MM.1S (cell line): ENCODE measurements at regions not wholly inside any gene's neighbourhood (a gene's known extent, or its start where the extent isn't known, plus 50 kb on each side); places are given as distances from the start of the nearest gene placed in this dataset.
A peak's percentile ranks its signal among the peaks of the same experiment; 100 is the strongest.

ENCODE experiments used
- DNase-seq: peaks from one replicate; pipeline ENCODE4 v3.0.0-alpha.2; 2015
- H2AFZ ChIP-seq: fragments of 300-600 bp; sonication (generic); 2 replicates; pipeline ENCODE4 v1.6.0; 2016; ENCODE audit warnings: antibody characterized with exemption, low read length
- H3F3A ChIP-seq: fragments of 300-600 bp; sonication (generic); 2 replicates; pipeline ENCODE4 v1.6.1; 2016; ENCODE audit warnings: mild to moderate bottlenecking, antibody characterized with exemption, low read length, moderate library complexity, mixed read lengths; ENCODE audit not compliant: insufficient read depth
- H3K27ac ChIP-seq: fragments of 300-600 bp; sonication (generic); 2 replicates; pipeline ENCODE4 v1.5.1; 2016; ENCODE audit warnings: mild to moderate bottlenecking, low read length
- H3K27me3 ChIP-seq: fragments of 300-600 bp; sonication (generic); replicated peaks from 2 replicates; pipeline ENCODE4 v1.6.0; 2016; ENCODE audit warnings: low read length; ENCODE audit not compliant: insufficient read depth
- H3K36me3 ChIP-seq: fragments of 300-600 bp; sonication (generic); replicated peaks from 2 replicates; pipeline ENCODE4 v1.6.1; 2016; ENCODE audit warnings: mild to moderate bottlenecking, low read length, mixed read lengths; ENCODE audit not compliant: insufficient read depth
- H3K4me1 ChIP-seq: fragments of 300-600 bp; sonication (generic); 2 replicates; pipeline ENCODE4 v1.6.1; 2016; ENCODE audit warnings: low read length, mixed read lengths
- H3K4me2 ChIP-seq: fragments of 300-600 bp; sonication (generic); 2 replicates; pipeline ENCODE4 v1.6.0; 2016; ENCODE audit warnings: low read depth, low read length
- H3K4me3 ChIP-seq: fragments of 300-600 bp; sonication (generic); 2 replicates; pipeline ENCODE4 v1.5.1; 2016; ENCODE audit warnings: low read length, mixed read lengths
- H3K79me2 ChIP-seq: fragments of 300-600 bp; sonication (generic); 2 replicates; pipeline ENCODE4 v1.6.1; 2016; ENCODE audit warnings: mixed run types, low read length, mixed read lengths
- H3K9ac ChIP-seq: fragments of 300-600 bp; sonication (generic); 2 replicates; pipeline ENCODE4 v1.6.1; 2016; ENCODE audit warnings: low read length, mixed read lengths
- H3K9me2 ChIP-seq: fragments of 300-600 bp; sonication (generic); replicated peaks from 2 replicates; pipeline ENCODE4 v1.6.1; 2016; ENCODE audit warnings: mild to moderate bottlenecking, low read length, mixed read lengths; ENCODE audit not compliant: insufficient read depth
- H3K9me3 ChIP-seq: fragments of 300-600 bp; sonication (generic); replicated peaks from 2 replicates; pipeline ENCODE4 v1.6.1; 2016; ENCODE audit warnings: mild to moderate bottlenecking, low read length, mixed read lengths; ENCODE audit not compliant: insufficient read depth
- H4K20me1 ChIP-seq: fragments of 300-600 bp; sonication (generic); 2 replicates; pipeline ENCODE4 v1.6.1; 2016; ENCODE audit warnings: mild to moderate bottlenecking, low read length, moderate library complexity, mixed read lengths; ENCODE audit not compliant: insufficient read depth
- EZH2 ChIP-seq: fragments of 300-600 bp; sonication (generic); optimal IDR thresholded peaks from 2 replicates; pipeline ENCODE3; 2017; ENCODE audit warnings: low read depth, mild to moderate bottlenecking, antibody characterized with exemption, low read length, mixed read lengths
- EZH2phosphoT487 ChIP-seq: fragments of 300-600 bp; sonication (generic); IDR thresholded peaks from 2 replicates; pipeline ENCODE4 v1.6.1; 2018; ENCODE audit warnings: antibody characterized with exemption, low read length
- TF ChIP-seq, protein P1 (sequence below): fragments of 300-600 bp; sonication (generic); IDR thresholded peaks from 2 replicates; pipeline ENCODE4 v1.5.1; 2016; ENCODE audit warnings: antibody characterized with exemption, low read length, mixed read lengths

DNA sequence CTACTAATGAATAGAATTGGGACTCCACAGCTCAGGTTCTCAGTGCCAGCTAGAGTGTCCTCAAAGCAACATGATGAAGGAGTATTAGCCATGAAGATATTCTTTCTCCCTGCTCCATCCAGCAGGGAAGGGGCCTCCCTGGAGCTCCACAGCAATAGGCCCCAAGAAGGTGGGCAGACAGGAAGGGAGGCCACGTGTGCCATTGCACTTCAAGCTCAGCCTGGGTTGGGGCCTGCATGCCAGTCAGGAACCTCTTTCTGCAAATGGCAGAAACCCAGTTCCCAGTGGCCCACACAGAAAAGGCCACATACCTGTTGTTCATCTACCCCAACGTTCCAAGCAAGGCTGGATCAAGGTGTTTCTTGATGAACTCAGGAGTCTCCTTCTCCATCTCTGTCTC is 357.5 kb upstream of the SFSWAP start:
- H3K79me2 ChIP-seq, result no peaks in the 10 kb centered on the region
- no peak overlapping the region for H3K9ac ChIP-seq
- TF ChIP-seq EZH2, result no peak
- TF ChIP-seq, protein P1, sequence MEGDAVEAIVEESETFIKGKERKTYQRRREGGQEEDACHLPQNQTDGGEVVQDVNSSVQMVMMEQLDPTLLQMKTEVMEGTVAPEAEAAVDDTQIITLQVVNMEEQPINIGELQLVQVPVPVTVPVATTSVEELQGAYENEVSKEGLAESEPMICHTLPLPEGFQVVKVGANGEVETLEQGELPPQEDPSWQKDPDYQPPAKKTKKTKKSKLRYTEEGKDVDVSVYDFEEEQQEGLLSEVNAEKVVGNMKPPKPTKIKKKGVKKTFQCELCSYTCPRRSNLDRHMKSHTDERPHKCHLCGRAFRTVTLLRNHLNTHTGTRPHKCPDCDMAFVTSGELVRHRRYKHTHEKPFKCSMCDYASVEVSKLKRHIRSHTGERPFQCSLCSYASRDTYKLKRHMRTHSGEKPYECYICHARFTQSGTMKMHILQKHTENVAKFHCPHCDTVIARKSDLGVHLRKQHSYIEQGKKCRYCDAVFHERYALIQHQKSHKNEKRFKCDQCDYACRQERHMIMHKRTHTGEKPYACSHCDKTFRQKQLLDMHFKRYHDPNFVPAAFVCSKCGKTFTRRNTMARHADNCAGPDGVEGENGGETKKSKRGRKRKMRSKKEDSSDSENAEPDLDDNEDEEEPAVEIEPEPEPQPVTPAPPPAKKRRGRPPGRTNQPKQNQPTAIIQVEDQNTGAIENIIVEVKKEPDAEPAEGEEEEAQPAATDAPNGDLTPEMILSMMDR, result no peak
- TF ChIP-seq EZH2phosphoT487, result no peak
- H3K4me1 ChIP-seq, result peaks cover 2% of the 10 kb centered on the region; the same call in 1 of the 2 replicates
- no peak overlapping the region for H3K4me2 ChIP-seq
- H3K27ac ChIP-seq, result peak overlapping the region; percentile 32; the same call in 1 of the 2 replicates
- H3K9me2 ChIP-seq, result no peaks in the 10 kb centered on the region
- H2AFZ ChIP-seq, result no peak overlapping the region
- H3K27me3 ChIP-seq, result no peaks in the 10 kb centered on the region
- no peaks in the 10 kb centered on the region for H3K9me3 ChIP-seq
- no peaks in the 10 kb centered on the region for H4K20me1 ChIP-seq
- no peak overlapping the region for H3K4me3 ChIP-seq
- DNase-seq, result no peak
- no peaks in the 10 kb centered on the region for H3F3A ChIP-seq
- no peaks in the 10 kb centered on the region for H3K36me3 ChIP-seq

DNA sequence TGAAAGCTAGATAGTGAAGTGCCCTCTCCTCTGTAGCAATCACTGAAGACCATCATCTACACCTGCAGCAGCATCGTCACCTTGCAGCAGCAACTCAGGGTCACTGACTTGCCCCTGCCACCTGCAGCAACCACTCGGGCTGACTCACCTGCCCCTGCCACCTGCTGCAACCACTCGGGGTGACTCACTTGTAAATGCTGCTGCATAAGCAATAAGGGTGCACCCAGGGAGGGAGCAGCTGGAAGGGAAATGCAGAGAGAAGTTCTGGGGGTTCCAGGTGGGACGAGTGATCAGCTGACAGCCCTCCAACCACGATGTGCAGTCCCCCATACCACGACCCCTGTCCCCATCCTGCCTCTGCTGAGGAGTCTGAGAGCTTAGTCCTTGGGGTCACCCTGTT is 357.1 kb upstream of the SFSWAP start:
- Histone ChIP-seq H3K9ac (no peak overlapping the region), H2AFZ (no peak overlapping the region), H3K4me1 (peaks cover 2% of the 10 kb centered on the region; the same call in 1 of the 2 replicates), H3K36me3 (no peaks in the 10 kb centered on the region), H3K4me3 (no peak overlapping the region), H3K9me2 (no peaks in the 10 kb centered on the region), H3F3A (no peaks in the 10 kb centered on the region), H3K9me3 (no peaks in the 10 kb centered on the region), H4K20me1 (no peaks in the 10 kb centered on the region), H3K27ac (peak overlapping the region; percentile 37; the same call in 1 of the 2 replicates), H3K27me3 (no peaks in the 10 kb centered on the region), H3K79me2 (no peaks in the 10 kb centered on the region), H3K4me2 (no peak overlapping the region)
- DNase-seq, result peak; percentile 31
- TF ChIP-seq, protein P1, result no peak
- no peak for TF ChIP-seq EZH2
- TF ChIP-seq EZH2phosphoT487, result no peak

DNA sequence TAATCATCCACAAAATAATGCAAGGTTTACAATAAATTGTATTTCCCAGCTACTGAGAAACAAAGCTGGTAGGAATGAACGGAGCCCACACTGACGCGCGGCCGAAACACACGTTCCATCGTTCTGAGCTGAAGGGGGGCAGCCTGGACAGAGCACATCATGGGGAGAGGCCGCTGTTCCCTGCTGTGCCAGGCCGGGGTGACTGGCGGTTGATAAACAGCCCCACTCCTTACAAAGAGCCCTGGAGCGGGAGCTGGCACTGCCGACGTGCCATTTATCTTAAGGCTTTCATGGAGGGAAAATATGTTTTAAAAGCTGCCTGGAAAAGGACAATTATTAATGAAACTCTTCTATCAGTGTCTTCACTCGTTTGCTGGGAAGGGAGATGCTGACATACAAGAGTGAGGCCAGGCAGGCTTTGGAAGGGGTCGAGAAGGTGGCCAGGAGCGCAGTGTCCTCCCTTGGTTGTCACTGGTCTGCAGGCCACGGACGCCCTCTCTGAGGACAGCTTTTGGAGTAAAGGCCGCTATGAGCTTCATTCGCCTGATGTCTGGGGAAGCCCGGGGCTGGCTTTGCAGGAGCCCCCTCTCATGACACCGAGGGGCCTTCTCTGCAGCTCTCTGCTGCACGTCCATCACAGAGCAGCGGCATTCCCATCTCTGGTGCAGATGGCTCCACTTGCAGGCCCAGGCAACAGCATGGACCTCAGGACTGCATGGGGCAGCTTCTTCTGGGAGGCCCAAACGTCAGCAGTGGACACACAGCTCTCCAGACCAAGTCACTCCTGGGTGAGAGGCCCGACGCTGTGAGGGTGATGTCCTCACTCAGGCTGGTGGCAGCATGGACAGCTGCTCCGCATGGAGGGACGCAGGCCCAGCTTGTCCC is 355.3 kb upstream of the SFSWAP start:
- no peak overlapping the region for H3K4me3 ChIP-seq
- no peaks in the 10 kb centered on the region for H4K20me1 ChIP-seq
- H3K4me2 ChIP-seq, result no peak overlapping the region
- H3K4me1 ChIP-seq, result peaks cover 2% of the 10 kb centered on the region; the same call in 1 of the 2 replicates
- no peaks in the 10 kb centered on the region for H3K9me3 ChIP-seq
- H3F3A ChIP-seq, result no peaks in the 10 kb centered on the region
- no peak overlapping the region for H3K9ac ChIP-seq
- no peak overlapping the region for H2AFZ ChIP-seq
- TF ChIP-seq, protein P1, result no peak
- no peak for TF ChIP-seq EZH2
- no peak for TF ChIP-seq EZH2phosphoT487
- DNase-seq, result no peak
- no peaks in the 10 kb centered on the region for H3K36me3 ChIP-seq
- no peaks in the 10 kb centered on the region for H3K27me3 ChIP-seq
- no peak overlapping the region for H3K27ac ChIP-seq
- no peaks in the 10 kb centered on the region for H3K9me2 ChIP-seq
- H3K79me2 ChIP-seq, result no peaks in the 10 kb centered on the region
